Stimulated activated naive CD8-positive, alpha-beta T cell treated with anti-CD3 and anti-CD28 coated beads, Interleukin-15, amount 100 ng/mL, for 72 hours (primary cell): ENCODE measurements at regions not wholly inside any gene's neighbourhood (a gene's known extent, or its start where the extent isn't known, plus 50 kb on each side); places are given as distances from the start of the nearest gene placed in this dataset.

ENCODE experiments used
- ATAC-seq: fragments of 150-1000 bp; cut with Tn5 transposase; 2 replicates; pipeline ENCODE4 v1.10.0; 2021; ENCODE audit warnings: mild to moderate bottlenecking, moderate library complexity
- DNase-seq, 2 donors: peaks; one replicate each; pipeline ENCODE4 v3.0.0; 2021 to 2022
- H3K27ac Mint-ChIP-seq, 2 donors: one replicate each; pipeline ENCODE4 v1.8.0; 2022; ENCODE audit warnings: mild to moderate bottlenecking in 2 of 2, mixed read lengths in 2 of 2, moderate library complexity in 2 of 2
- H3K27me3 Mint-ChIP-seq: one replicate; pipeline ENCODE4 v1.8.0; 2022; ENCODE audit warnings: mixed read lengths
- H3K4me1 Mint-ChIP-seq: one replicate; pipeline ENCODE4 v1.8.0; 2022; ENCODE audit warnings: mild to moderate bottlenecking, mixed read lengths
- H3K4me3 Mint-ChIP-seq, 2 donors: one replicate each; pipeline ENCODE4 v1.8.0; 2022; ENCODE audit warnings: mild to moderate bottlenecking in 2 of 2, mixed read lengths in 2 of 2, moderate library complexity in 1 of 2
- H3K9me3 Mint-ChIP-seq, 2 donors: one replicate each; pipeline ENCODE4 v1.8.0; 2022; ENCODE audit warnings: mixed read lengths in 2 of 2

DNA sequence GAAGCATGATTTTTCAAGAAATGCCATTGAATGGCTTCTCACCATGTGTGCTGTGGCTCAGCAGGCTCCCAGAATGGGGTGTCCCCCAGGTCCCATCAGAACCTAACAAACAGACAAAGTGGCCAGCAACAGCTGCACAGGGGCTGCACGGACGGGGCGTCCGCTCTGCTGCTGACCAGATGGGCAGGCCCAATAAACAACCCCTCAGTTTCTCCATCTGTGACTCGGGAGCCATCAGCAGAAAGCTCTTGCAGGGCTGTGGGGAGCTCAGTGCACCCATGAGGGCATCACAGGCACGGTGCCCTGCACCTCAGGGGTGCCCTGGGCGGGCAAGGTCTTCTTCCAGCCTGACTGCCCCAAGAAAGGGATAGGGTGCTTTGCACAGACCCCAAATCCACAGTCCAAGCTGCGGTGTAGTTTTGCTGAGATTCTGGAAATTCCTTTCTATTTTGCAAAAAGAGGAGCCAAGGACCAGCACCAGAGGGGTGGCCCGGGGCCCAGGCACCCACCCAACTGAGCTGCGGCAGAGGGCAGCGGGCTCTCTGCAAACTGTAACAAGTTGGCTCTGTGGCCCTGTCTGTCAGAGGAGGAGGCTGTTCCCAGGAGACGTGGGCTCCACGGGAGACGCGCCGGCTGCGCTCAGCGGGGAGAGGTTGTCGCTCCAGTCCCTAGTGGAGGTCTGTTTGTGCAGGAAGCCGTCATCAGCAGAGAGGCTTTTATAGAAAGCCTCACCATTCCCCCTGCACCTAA is 138.7 kb upstream of the PPP1R26 start:
- peaks cover 13% of the 10 kb centered on the region for H3K27me3 Mint-ChIP-seq
- ATAC-seq (no peak), DNase-seq (no peak)
- H3K4me1 Mint-ChIP-seq = no peaks in the 10 kb centered on the region
- no peaks in the 10 kb centered on the region for H3K9me3 Mint-ChIP-seq
- peak overlapping the region in 1 of 2 donors; percentile 75 for H3K27ac Mint-ChIP-seq
- no peak overlapping the region for H3K4me3 Mint-ChIP-seq

- Mint-ChIP-seq H3K4me3 (no peak overlapping the region), H3K4me1 (no peaks in the 10 kb centered on the region), H3K27ac (no peak overlapping the region), H3K9me3 (no peaks in the 10 kb centered on the region), H3K27me3 (peaks cover 14% of the 10 kb centered on the region)
- DNase-seq (no peak), ATAC-seq (no peak)
Observed at GRCh38 chr9:135341612-135342169, 137.9 kb upstream of the PPP1R26 start.

- Mint-ChIP-seq H3K9me3 (no peaks in the 10 kb centered on the region), H3K27me3 (peaks cover 21% of the 10 kb centered on the region), H3K4me3 (no peak overlapping the region), H3K4me1 (no peaks in the 10 kb centered on the region), H3K27ac (no peak overlapping the region)
- no peak for ATAC-seq
- DNase-seq = no peak
Observed at GRCh38 chr9:135342206-135343130, 137.1 kb upstream of the PPP1R26 start.

GRCh38 chr9:135343136-135343535 is 136.4 kb upstream of the PPP1R26 start:
- Mint-ChIP-seq H3K4me3 (no peak overlapping the region), H3K27ac (no peak overlapping the region), H3K4me1 (no peaks in the 10 kb centered on the region), H3K9me3 (no peaks in the 10 kb centered on the region), H3K27me3 (peaks cover 21% of the 10 kb centered on the region)
- ATAC-seq (peak; percentile 19), DNase-seq (no peak)

DNA sequence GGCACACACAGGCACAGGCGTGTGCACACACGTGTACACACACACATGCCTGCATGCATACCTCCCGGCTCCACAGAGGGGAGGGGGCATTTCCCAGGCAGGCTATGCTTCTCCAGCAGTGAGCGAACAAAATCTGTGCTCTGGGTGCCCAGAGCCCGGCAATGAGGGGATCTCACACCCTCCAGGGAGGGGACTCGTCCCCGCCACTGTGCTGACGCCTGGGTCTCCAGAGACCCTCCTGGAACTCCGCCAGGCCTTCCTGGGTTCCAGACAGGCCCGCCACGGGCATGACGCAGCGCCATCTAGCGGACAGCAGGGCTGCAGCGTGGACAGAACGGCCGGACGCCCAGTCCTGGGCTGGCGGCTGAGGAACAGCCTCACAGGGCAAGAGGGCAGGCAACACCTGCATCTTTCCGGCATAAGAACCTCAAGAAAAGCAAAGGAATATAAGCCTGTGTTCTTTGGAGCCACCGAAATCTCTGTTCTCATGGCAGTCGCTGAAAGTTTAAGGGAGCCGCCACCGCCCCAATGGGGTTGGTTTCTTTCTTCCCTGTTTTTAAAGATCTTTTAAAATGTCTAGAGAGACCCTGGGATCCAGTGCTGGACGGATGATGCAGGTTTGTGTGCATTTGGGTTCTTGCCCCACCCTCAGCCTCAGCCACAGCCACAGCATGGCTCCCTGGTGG is 135.6 kb upstream of the PPP1R26 start:
- ATAC-seq (peak; percentile 56), DNase-seq (peak; percentile 41 to 50)
- no peaks in the 10 kb centered on the region for H3K9me3 Mint-ChIP-seq
- no peak overlapping the region for H3K27ac Mint-ChIP-seq
- H3K4me1 Mint-ChIP-seq = no peaks in the 10 kb centered on the region
- no peak overlapping the region for H3K4me3 Mint-ChIP-seq
- H3K27me3 Mint-ChIP-seq = peaks cover 21% of the 10 kb centered on the region

- DNase-seq = no peak
- peaks cover 21% of the 10 kb centered on the region for H3K27me3 Mint-ChIP-seq
- no peak overlapping the region for H3K4me3 Mint-ChIP-seq
- H3K27ac Mint-ChIP-seq = no peak overlapping the region
- H3K9me3 Mint-ChIP-seq = no peaks in the 10 kb centered on the region
- H3K4me1 Mint-ChIP-seq = no peaks in the 10 kb centered on the region
- ATAC-seq = no peak
Observed at GRCh38 chr9:135344523-135344901, 135.1 kb upstream of the PPP1R26 start.

DNA sequence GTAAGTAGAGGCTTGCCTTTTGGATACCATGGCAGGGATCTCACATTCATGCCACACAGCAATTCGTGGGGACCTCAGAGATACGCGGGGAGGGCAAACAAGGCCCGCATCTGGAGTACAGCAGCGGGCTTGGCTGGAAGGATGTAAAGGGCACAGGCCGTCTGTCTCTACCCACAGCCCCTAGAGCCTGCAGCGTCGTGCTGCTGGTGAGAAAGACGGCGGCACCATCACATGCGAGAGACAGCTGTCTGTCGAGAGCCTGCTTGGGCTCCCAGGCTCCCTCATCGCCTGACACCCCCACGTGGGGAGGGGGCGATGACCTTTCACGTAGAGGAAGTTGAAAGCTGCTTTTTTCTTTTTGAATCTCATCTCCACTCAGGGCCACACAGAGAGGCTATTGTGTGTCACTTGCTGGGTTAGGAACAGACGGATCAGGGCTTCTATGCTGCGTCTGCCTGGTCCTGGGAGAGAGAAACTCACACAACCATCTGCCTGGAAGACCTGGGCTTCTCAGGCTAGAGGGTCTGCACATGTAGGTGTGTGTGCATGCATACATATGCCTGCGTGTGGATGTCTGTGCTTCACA is 134.6 kb upstream of the PPP1R26 start:
- H3K9me3 Mint-ChIP-seq = no peaks in the 10 kb centered on the region
- no peaks in the 10 kb centered on the region for H3K4me1 Mint-ChIP-seq
- H3K27me3 Mint-ChIP-seq = peaks cover 21% of the 10 kb centered on the region
- no peak overlapping the region for H3K27ac Mint-ChIP-seq
- no peak for ATAC-seq
- no peak for DNase-seq
- no peak overlapping the region for H3K4me3 Mint-ChIP-seq

- Mint-ChIP-seq H3K27ac (no peak overlapping the region), H3K27me3 (peaks cover 21% of the 10 kb centered on the region), H3K4me1 (no peaks in the 10 kb centered on the region)
Observed at GRCh38 chr9:135345775-135346433, 133.7 kb upstream of the PPP1R26 start.

DNA sequence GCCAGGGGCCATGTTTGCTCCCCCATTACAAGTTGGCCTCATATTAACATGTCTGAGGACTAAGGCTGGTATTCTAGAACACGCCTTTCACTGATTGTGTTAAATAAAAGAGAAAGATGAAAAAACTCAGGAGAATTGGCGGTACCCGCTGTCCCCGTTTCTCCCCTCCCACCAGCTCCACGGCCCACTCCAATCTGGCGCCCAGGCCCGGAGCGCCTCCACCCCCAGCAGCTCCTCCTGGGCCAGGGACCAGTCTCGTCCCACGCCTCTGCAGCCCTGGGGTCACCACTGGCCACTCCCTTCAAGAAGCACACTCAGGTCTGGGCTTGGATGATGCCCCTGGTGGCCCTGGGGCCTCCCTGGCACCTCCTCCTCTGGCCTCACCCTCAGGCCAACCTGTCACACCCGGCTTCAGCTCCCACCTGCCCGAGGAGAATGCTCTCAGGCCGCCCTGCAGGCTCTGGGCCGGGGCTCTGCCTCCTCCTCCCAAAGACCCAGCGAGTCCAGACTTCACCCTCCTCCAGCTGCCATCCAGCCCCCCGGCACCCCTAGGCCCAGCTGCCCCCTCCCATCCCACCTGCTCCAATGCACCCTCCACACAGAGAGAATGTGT is 133.0 kb upstream of the PPP1R26 start:
- no peaks in the 10 kb centered on the region for H3K9me3 Mint-ChIP-seq
- H3K4me3 Mint-ChIP-seq = no peak overlapping the region
- DNase-seq (no peak), ATAC-seq (no peak)
- H3K27me3 Mint-ChIP-seq = peaks cover 21% of the 10 kb centered on the region
- H3K27ac Mint-ChIP-seq = peak overlapping the region in 1 of 2 donors; percentile 75
- no peaks in the 10 kb centered on the region for H3K4me1 Mint-ChIP-seq

More at GRCh38 chr9:135345775-135346433, 133.7 kb upstream of the PPP1R26 start:
- DNase-seq (no peak), ATAC-seq (no peak)
- no peak overlapping the region for H3K4me3 Mint-ChIP-seq
- no peaks in the 10 kb centered on the region for H3K9me3 Mint-ChIP-seq

GRCh38 chr9:135347461-135347860 is 132.1 kb upstream of the PPP1R26 start:
- no peak for DNase-seq
- ATAC-seq = no peak
- H3K27me3 Mint-ChIP-seq = peaks cover 21% of the 10 kb centered on the region
- H3K4me1 Mint-ChIP-seq = no peaks in the 10 kb centered on the region
- H3K27ac Mint-ChIP-seq = no peak overlapping the region
- no peaks in the 10 kb centered on the region for H3K9me3 Mint-ChIP-seq
- H3K4me3 Mint-ChIP-seq = no peak overlapping the region

DNA sequence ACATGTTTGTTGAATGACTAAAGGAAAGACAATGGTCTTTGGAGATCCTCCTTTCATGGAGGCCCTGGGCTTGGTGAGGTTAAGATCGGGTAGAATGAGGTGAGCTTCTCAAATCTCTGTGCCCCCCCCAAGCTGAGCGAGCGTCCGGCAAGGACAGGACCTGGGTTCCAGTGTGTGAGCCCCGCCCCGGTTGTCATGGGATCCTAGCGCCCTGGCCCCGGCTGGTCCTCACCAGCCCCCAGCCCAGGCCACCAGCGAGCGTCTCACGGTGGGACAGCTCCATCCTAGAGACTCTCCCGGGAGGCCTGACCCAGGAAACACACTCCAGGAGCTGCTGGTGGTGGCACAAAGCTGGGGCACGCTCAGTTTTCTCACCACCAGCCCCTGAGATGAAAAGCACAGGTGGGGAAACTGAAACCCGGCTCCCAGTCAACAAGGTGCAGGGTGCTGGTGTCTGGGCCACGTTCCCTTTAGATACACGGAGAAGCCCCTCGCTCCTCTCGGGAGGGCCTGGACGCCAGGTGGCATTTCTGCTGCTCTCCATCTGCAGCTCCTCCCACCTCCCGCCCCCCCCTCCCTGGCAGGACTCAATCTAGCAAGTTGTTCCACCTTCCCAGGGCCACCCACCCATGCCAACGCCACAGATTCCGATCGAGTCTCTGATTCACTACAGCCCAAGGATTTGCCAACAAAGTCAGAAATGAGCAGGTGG is 131.3 kb upstream of the PPP1R26 start:
- ATAC-seq = no peak
- H3K9me3 Mint-ChIP-seq = no peaks in the 10 kb centered on the region
- H3K4me3 Mint-ChIP-seq = no peak overlapping the region
- H3K4me1 Mint-ChIP-seq = no peaks in the 10 kb centered on the region
- no peak for DNase-seq
- peaks cover 21% of the 10 kb centered on the region for H3K27me3 Mint-ChIP-seq
- no peak overlapping the region for H3K27ac Mint-ChIP-seq

GRCh38 chr9:135348788-135349150 is 130.8 kb upstream of the PPP1R26 start:
- no peak overlapping the region for H3K4me3 Mint-ChIP-seq

GRCh38 chr9:135349212-135350002 is 130.2 kb upstream of the PPP1R26 start:
- peak overlapping the region in 1 of 2 donors; percentile 59 for H3K27ac Mint-ChIP-seq
- no peak overlapping the region for H3K4me3 Mint-ChIP-seq
- H3K4me1 Mint-ChIP-seq = no peaks in the 10 kb centered on the region
- no peak for DNase-seq
- ATAC-seq = no peak
- H3K27me3 Mint-ChIP-seq = peaks cover 16% of the 10 kb centered on the region
- no peaks in the 10 kb centered on the region for H3K9me3 Mint-ChIP-seq

More at GRCh38 chr9:135348788-135349150, 130.8 kb upstream of the PPP1R26 start:
- ATAC-seq = no peak
- Mint-ChIP-seq H3K9me3 (no peaks in the 10 kb centered on the region), H3K27ac (peak overlapping the region in 1 of 2 donors; percentile 59), H3K4me1 (no peaks in the 10 kb centered on the region), H3K27me3 (peaks cover 21% of the 10 kb centered on the region)
- DNase-seq = no peak
